Upper lobe of left lung (tissue), 6 donors: ENCODE measurements at regions not wholly inside any gene's neighbourhood (a gene's known extent, or its start where the extent isn't known, plus 50 kb on each side); places are given as distances from the start of the nearest gene placed in this dataset.
A peak's percentile ranks its signal among the peaks of the same experiment; 100 is the strongest.

Experiments used
- ATAC-seq, 2 donors: fragments of 200-7000 bp; cut with Tn5 transposase; one replicate each; pipeline ENCODE4 v1.9.1; 2022; ENCODE audit warnings: mild to moderate bottlenecking in 2 of 2, moderate library complexity in 2 of 2; ENCODE audit not compliant: low FRiP score in 2 of 2
- DNase-seq, 2 donors: peaks; one replicate each; pipeline ENCODE4 v3.0.0-alpha.2; 2019 to 2020
- H3K27ac ChIP-seq, 4 donors: fragments of 200-600 bp; sonication (generic); one replicate each; pipeline ENCODE4 v1.5.1; 2016 to 2019
- H3K27me3 ChIP-seq, 4 donors: fragments of 200-600 bp; sonication (generic); one replicate each; pipeline ENCODE4 v1.5.1; 2017 to 2019
- H3K36me3 ChIP-seq, 4 donors: fragments of 200-600 bp; sonication (generic); one replicate each; pipeline ENCODE4 v1.5.1; 2016 to 2019
- H3K4me1 ChIP-seq, 4 donors: fragments of 200-600 bp; sonication (generic); one replicate each; pipeline ENCODE4 v1.5.1; 2018 to 2019
- H3K4me3 ChIP-seq, 4 donors: fragments of 200-600 bp; sonication (generic); one replicate each; pipeline ENCODE4 v1.5.1; 2017 to 2019; ENCODE audit warnings: mild to moderate bottlenecking in 2 of 4, moderate library complexity in 1 of 4
- H3K9me3 ChIP-seq, 4 donors: fragments of 200-600 bp; sonication (generic); one replicate each; pipeline ENCODE4 v1.5.1; 2018 to 2019
- CTCF ChIP-seq, 6 experiments: fragments of 450-650 bp in 4 of 6; fragments of 200-600 bp in 2 of 6; sonication (generic) in 2 of 6; IDR thresholded peaks; one replicate each; pipeline ENCODE4 v1.5.1; 2016 to 2019; ENCODE audit warnings: antibody characterized with exemption in 6 of 6
- EP300 ChIP-seq, 4 donors: sonication (generic); formaldehyde crosslinking; IDR thresholded peaks; one replicate each; pipeline ENCODE4 v1.5.1; 2017; ENCODE audit warnings: antibody characterized with exemption in 4 of 4, control low read depth in 2 of 4
- POLR2A ChIP-seq, 4 donors: fragments of 450-650 bp; IDR thresholded peaks; one replicate each; pipeline ENCODE4 v1.5.1; 2016 to 2017; ENCODE audit warnings: antibody characterized with exemption in 4 of 4, mild to moderate bottlenecking in 2 of 4
- POLR2AphosphoS5 ChIP-seq, 2 donors: sonication (generic); formaldehyde crosslinking; IDR thresholded peaks; one replicate each; pipeline ENCODE4 v1.5.1; 2017; ENCODE audit warnings: antibody characterized with exemption in 2 of 2
- WGBS, 2 donors: methylation state at CpG; one replicate each; pipeline ENCODE4 v1.1.5; 2017 to 2018; 5-methylcytosine and 5-hydroxymethylcytosine counted together
- donor health status: DM: no; HTN: no; CAD: no; lungs with moderate emphysema.
- donor health status: DM: no; HTN: yes; CAD: no; lungs with severe emphysema.

DNA sequence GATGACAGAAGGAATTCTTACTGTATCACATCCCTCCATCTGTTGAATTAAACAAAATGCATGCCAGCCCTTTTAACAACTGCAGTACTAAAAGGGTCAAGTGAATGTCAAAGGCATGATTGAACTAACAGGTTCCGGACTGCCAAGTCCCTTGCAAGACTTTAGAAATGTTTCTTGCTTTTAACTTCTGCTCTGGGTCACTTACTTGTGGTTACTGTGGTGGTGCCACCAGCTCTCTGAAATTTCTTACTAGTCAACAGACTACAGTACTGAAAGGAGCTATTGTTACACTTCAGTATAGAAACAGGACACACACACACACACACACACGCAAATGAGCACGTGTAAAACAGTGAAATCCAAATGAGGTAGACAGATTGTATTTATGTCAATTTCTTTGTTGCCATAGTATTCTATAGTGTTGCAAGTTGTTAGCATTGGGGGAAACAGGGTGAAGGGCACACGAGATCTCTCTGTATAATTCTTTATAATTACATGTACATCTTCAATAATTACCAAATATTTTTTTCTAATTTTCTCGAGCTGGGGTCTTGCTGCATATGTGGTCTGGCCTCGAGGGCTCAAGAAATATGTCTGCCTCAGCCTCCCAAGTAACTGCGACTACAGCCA, 79.9 kb upstream of the SLC25A26 start:
- ATAC-seq (no peak), DNase-seq (no peak)
- Histone ChIP-seq H3K4me1 (peaks cover 0 to 5% (median 0%) of the 10 kb centered on the region in 4 donors), H3K9me3 (no peaks in the 10 kb centered on the region), H3K27me3 (no peaks in the 10 kb centered on the region), H3K4me3 (no peak overlapping the region), H3K36me3 (no peaks in the 10 kb centered on the region), H3K27ac (no peak overlapping the region)
- WGBS, 2 donors, result 79 to 82% methylated on average over 7 of the region's 7 CpGs
- TF ChIP-seq POLR2AphosphoS5 (IDR thresholded peaks at IDR 0.05) (no peak), POLR2A (IDR thresholded peaks at IDR 0.05) (no peak), CTCF (IDR thresholded peaks at IDR 0.05) (no peak), EP300 (IDR thresholded peaks at IDR 0.05) (no peak)

- Histone ChIP-seq H3K4me3 (no peak overlapping the region), H3K36me3 (no peaks in the 10 kb centered on the region), H3K4me1 (peaks cover 0 to 5% (median 0%) of the 10 kb centered on the region in 4 donors), H3K27me3 (no peaks in the 10 kb centered on the region), H3K9me3 (no peaks in the 10 kb centered on the region), H3K27ac (no peak overlapping the region)
- DNase-seq, result no peak
- ATAC-seq, result no peak
- WGBS, 2 donors, result 71 to 75% methylated on average over 2 of the region's 2 CpGs
- TF ChIP-seq EP300 (IDR thresholded peaks at IDR 0.05) (no peak), POLR2AphosphoS5 (IDR thresholded peaks at IDR 0.05) (no peak), POLR2A (IDR thresholded peaks at IDR 0.05) (no peak), CTCF (IDR thresholded peaks at IDR 0.05) (no peak)
These were observed 80.7 kb upstream of the SLC25A26 start for GRCh38 chr3:66140106-66140505.

DNA sequence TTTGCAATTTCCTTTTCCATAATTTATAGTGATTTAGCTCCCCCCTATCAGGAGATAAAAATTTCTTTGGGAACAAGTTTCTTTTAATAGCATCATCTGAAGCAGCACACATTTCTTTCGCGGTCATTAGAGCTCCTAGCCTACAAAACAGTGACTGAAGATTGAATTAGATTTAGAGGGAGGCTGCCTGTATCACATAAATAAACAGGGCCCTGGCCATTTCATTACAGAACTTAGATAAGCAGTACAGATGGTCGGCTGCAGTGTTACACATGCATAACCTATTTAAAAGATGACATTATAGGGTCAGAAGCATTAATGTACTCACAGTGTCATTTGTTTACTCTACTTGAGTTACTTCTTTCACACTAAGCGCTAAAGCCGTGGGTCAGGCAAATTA, 81.4 kb upstream of the SLC25A26 start:
- DNase-seq, result no peak
- Histone ChIP-seq H3K36me3 (no peaks in the 10 kb centered on the region), H3K4me3 (no peak overlapping the region), H3K27ac (no peak overlapping the region), H3K4me1 (peaks cover 0 to 5% (median 0%) of the 10 kb centered on the region in 4 donors), H3K9me3 (no peaks in the 10 kb centered on the region), H3K27me3 (no peaks in the 10 kb centered on the region)
- no peak for TF ChIP-seq CTCF (IDR thresholded peaks at IDR 0.05)
- TF ChIP-seq POLR2A (IDR thresholded peaks at IDR 0.05), result no peak
- TF ChIP-seq POLR2AphosphoS5 (IDR thresholded peaks at IDR 0.05), result no peak
- TF ChIP-seq EP300 (IDR thresholded peaks at IDR 0.05), result no peak
- no peak for ATAC-seq
- WGBS, 2 donors, result 57 to 67% methylated on average over 5 of the region's 5 CpGs

DNA sequence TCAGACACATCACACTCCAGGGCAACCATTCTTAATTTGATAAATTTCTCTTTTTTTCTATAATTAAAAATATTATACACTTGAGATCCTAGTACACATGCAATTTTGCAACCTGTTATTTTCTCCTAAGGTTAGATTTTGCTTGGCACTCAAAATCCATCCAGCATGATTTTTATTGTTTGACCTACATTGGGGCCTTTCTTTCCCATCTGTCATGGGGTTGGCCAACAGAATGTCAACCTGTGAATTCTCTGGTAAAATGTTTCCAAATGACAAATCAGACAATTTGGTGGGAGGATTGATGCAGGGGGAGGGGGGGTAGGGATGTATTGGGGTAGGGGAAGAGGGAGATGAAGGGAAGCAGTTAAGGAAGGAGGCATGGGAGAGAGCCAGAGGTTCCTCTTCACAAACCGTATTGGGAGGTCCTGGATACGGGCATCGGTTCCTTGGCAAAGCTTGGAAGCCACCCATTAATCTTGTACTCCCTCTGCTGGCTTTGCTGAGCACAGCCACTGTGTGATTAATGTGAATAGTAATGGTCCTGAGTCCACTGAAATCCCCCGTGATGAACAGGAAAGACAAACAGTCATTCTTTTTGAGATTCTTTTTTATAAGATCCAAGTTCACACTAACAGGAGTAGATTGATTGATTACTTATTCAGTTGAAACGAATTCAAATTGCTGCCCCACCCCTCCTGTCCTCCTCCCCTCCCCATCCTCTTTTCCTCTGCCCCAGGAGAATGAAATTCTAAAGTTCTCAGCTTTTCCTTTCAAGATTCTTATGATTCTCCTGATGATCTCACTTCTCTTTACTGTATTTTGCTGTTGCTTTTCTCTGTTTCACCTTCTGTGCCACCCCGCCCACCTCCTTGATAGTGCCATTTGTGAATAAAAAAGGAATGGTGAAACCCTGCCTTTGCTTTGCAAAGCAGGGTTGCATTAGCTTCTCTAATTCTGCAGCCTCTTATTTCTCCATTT, 82.2 kb upstream of the SLC25A26 start:
- 16 to 18% methylated on average over 6 of the region's 6 CpGs for WGBS, 2 donors
- H3K9me3 ChIP-seq, result no peaks in the 10 kb centered on the region
- no peaks in the 10 kb centered on the region for H3K27me3 ChIP-seq
- no peaks in the 10 kb centered on the region for H3K36me3 ChIP-seq
- peaks cover 0 to 5% (median 0%) of the 10 kb centered on the region in 4 donors for H3K4me1 ChIP-seq
- H3K27ac ChIP-seq, result no peak overlapping the region
- TF ChIP-seq EP300 (IDR thresholded peaks at IDR 0.05) (no peak), CTCF (IDR thresholded peaks at IDR 0.05) (peak; percentile 50 to 79 (median 68))
- peak; percentile 80 to 81 for ATAC-seq
- no peak overlapping the region for H3K4me3 ChIP-seq
- DNase-seq, result peak in 1 of 2 donors; percentile 54
